Coronary artery (tissue), 2 donors: ENCODE measurements at regions not wholly inside any gene's neighbourhood (a gene's known extent, or its start where the extent isn't known, plus 50 kb on each side); places are given as distances from the start of the nearest gene placed in this dataset.
"Not testable (repeated sequence)": the region's sequence is repeated elsewhere in the genome, so short reads cannot be mapped to it uniquely, and the experiment has no call there.

ENCODE experiments used
- DNase-seq: peaks from one replicate; pipeline ENCODE4 v3.0.0-alpha.2; 2017; ENCODE audit warnings: low spot score
- H3K27ac ChIP-seq, 2 donors: fragments of 200-600 bp; sonication (generic); one replicate each; pipeline ENCODE4 v1.5.1; 2016 to 2019
- H3K4me3 ChIP-seq: fragments of 200-600 bp; sonication (generic); 2 replicates; pipeline ENCODE4 v1.5.1; 2016; ENCODE audit warnings: mild to moderate bottlenecking, moderate library complexity
- TF ChIP-seq, protein P1 (sequence below): fragments of 200-600 bp; sonication (generic); IDR thresholded peaks from one replicate; pipeline ENCODE4 v1.5.1; 2019; ENCODE audit warnings: antibody characterized with exemption

DNA sequence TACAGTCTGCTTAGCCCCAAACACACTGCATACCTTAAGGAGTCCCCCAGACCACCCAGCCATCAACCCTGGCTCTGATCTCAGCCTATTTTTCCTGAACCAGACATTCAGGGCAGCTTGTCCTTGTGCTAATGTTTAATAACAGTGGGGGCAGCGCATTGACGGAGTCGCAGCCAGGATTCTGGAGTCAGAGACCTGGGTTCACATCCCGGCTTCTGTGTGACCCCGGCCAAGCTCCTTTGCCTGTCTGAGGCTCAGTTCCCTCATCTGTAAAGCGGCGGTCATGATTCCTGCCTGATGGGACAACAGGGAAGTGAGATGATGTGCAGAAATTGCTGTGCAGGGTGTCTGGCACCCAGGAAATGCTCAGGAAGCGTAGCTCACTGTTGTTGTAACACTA lies 63.1 kb downstream of the MATN1 start:
- H3K27ac ChIP-seq, result no peak overlapping the region
- TF ChIP-seq, protein P1, sequence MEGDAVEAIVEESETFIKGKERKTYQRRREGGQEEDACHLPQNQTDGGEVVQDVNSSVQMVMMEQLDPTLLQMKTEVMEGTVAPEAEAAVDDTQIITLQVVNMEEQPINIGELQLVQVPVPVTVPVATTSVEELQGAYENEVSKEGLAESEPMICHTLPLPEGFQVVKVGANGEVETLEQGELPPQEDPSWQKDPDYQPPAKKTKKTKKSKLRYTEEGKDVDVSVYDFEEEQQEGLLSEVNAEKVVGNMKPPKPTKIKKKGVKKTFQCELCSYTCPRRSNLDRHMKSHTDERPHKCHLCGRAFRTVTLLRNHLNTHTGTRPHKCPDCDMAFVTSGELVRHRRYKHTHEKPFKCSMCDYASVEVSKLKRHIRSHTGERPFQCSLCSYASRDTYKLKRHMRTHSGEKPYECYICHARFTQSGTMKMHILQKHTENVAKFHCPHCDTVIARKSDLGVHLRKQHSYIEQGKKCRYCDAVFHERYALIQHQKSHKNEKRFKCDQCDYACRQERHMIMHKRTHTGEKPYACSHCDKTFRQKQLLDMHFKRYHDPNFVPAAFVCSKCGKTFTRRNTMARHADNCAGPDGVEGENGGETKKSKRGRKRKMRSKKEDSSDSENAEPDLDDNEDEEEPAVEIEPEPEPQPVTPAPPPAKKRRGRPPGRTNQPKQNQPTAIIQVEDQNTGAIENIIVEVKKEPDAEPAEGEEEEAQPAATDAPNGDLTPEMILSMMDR, result no peak
- no peak overlapping the region for H3K4me3 ChIP-seq
- DNase-seq, result no peak

DNA sequence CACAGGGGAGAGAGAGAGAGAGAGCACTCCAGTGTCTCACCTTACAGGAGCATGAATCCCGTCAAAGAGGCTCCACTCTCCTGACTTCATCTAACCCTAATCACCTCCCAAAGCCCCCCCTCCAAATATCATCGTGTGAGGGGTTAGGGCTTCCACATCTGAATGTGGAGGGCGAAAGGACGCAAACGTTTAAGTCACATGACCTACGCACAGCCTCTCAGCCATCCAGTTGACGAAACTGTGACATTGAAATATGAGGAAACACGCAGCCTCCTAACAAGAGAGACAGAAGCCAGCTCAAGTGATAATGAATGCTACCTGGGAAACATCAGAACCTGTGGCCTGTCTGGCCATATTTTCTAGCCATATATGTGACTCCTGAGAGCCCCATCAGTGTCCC lies 63.7 kb downstream of the MATN1 start:
- no peak overlapping the region for H3K4me3 ChIP-seq
- no peak for DNase-seq
- H3K27ac ChIP-seq, result no peak overlapping the region
- TF ChIP-seq, protein P1, result no peak

- not testable (repeated sequence) for DNase-seq, H3K27ac ChIP-seq, H3K4me3 ChIP-seq
Measured at GRCh38 chr1:30658375-30658774, 65.0 kb downstream of the MATN1 start.

- no peak overlapping the region for H3K4me3 ChIP-seq
- H3K27ac ChIP-seq, result no peak overlapping the region
- TF ChIP-seq, protein P1, result no peak
- DNase-seq, result no peak
Measured at GRCh38 chr1:30658014-30658336, 65.4 kb downstream of the MATN1 start.

DNA sequence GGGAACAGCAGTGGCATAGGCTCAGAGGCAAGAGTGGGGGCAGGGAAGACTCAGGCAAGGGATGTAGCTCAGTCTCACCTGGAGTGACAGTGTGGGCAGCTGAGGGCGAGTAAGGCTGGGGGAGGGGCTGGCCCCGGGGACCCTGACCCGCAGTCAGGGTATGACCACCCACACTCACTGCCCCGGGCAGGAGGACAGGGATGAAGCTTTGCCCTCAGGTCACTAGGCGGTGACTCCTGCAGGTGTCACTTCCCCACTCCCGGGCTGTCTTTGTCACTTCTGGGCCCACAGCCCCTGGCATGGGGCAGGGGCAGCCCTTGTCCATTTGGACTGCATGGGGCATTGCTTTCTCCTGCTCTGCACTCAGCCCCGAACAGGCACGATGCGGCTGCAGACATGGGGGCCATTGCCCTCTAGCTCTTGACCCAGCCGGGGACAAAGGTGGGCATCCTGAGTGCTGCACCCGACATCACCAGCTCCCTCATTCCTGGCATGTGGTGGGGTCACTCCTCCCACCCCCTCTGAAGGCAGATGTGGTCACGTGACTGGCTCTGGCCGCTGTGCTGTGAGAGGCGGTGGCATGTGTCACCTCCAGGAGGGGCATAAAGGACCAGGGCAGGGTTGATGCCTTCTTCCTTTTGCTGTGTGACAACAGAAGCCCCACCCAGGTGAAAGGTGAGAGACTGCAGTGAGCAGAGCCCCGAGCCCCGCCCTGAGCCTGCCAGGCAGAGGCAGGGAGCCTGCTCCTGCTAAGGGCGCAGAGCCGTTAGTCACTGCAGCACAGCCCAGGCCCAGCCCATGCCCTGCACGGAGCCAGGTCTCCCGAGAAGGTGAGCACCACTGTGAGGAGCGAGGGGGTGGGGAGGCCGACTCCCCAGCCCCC lies 66.0 kb downstream of the MATN1 start:
- TF ChIP-seq, protein P1, result no peak
- no peak for DNase-seq
- H3K27ac ChIP-seq, result no peak overlapping the region
- H3K4me3 ChIP-seq, result no peak overlapping the region

DNA sequence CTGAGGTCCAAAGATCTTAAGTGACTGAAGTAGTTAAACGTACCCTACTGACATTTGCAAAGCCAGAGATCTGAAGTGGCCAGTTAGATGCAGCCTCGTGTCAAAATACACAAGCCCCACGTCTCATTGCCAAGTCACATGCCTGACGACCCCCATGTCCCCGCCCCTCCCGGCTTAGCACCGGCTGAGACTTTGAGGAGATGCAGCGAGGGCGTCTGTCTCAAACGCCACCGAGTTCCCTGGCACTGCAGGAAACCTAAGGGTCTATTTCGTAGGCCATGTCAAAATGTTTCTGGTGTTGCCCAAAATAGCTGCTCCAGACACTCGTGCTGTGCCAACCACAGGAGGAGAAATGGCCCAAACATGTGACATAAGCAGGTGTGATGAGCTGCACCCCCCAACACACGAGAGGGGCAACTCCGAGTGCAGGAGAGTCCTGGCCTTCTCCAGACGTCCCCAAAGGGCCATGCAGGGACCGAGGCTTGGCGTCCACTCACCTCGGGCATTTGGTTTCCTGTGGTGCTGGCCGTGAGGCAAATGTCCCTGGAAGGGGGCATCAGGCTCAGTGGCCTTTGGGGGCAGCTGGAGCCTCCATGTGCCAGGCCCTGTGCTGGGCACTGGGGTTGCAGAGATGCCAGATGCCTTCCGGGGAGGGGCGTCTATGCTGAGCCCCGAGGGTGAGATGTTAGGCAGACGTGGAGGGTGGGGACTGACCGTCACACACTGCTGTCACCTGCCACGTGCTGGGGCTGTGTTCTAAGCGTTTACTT lies 67.0 kb downstream of the MATN1 start:
- no peak overlapping the region for H3K27ac ChIP-seq
- H3K4me3 ChIP-seq, result no peak overlapping the region
- no peak for DNase-seq
- TF ChIP-seq, protein P1, result no peak

DNA sequence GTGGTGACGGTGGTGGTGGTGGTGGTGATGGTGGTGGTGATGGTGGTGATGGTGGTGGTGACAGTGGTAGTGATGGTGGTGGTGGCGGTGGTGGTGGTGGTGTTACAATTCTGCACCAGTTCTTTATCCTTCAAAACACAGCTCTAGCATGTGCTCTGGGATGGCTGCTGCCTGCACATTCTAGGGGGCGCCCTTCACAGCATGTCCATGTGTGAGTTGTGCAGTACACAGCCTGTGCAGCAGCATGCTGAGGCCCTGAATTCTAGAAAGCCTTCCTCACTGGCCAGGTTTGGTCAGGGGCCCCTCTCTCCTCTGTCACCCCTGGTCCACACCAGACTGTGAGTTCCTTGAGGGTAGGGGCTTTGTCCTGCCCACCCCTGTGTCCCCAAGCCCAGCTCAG lies 67.7 kb downstream of the MATN1 start:
- TF ChIP-seq, protein P1, result no peak
- no peak overlapping the region for H3K27ac ChIP-seq
- H3K4me3 ChIP-seq, result no peak overlapping the region
- DNase-seq, result no peak
